ENCODE measurements at regions not wholly inside any gene's neighbourhood (a gene's known extent, or its start where the extent isn't known, plus 50 kb on each side); places are given as distances from the start of the nearest gene placed in this dataset.

DNA sequence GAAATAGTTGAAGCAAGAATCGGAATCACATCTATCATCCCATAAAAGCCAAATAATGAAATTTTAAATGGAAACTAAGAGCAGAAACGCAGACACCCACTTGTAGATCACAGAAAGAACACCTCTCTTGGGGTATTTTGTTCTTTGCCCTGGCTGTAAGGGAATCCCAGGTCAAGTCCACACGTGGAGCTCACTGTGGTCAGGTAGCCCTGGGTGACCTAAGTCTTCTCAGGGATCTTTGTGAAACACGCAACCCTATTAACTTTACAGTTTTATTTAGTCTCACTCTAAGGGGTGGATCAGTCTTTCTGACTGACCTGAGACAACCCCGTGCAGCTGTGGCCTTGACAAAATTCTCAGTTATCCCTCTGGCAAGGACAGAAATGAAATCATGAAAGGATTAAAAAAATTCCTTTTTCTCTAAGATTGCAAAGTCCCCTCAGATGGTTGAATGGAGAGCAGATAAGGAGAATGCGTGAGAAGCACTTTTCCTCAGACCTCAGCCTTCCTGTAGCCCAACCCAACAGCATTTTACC lies 111.6 kb downstream of the NREP start:
- Histone ChIP-seq H2AK5ac (ENCODE audit: low read depth, low read length) (no peak overlapping the region), H2AFZ (replicated peaks; ENCODE audit: low read length, poor library complexity) (no peak overlapping the region), H3K14ac (replicated peaks; ENCODE audit: low read depth, low read length) (no peak overlapping the region), H2BK20ac (ENCODE audit: low read depth, low read length) (no peak overlapping the region), H3K9ac (ENCODE audit: low read depth, low read length) (no peak overlapping the region), H3K27me3 (ENCODE audit: control insufficient read depth, insufficient read depth, low read length) (peaks cover 27% of the 10 kb centered on the region), H2AK9ac (replicated peaks; ENCODE audit: low read depth, low read length, poor library complexity) (no peak overlapping the region), H4K8ac (ENCODE audit: low read depth in 2 of 2, low read length in 2 of 2) (no peak overlapping the region), H3K4ac (ENCODE audit: low read depth, low read length) (no peak overlapping the region), H3K23ac (ENCODE audit: low read depth, low read length) (no peak overlapping the region), H3K4me1 (ENCODE audit: control insufficient read depth, insufficient read depth, low read length) (peaks cover 1% of the 10 kb centered on the region; the same call in 1 of the 2 replicates), H3K18ac (ENCODE audit: low read depth, low read length) (no peak overlapping the region), H3K9me1 (ENCODE audit: insufficient read depth, low read length) (peaks cover 2% of the 10 kb centered on the region; the same call in 1 of the 2 replicates), H2BK15ac (ENCODE audit: low read depth, low read length) (no peak overlapping the region), H3K36me3 (ENCODE audit: control insufficient read depth, insufficient read depth, low read length) (no peaks in the 10 kb centered on the region), H2BK120ac (ENCODE audit: low read depth, low read length) (no peak overlapping the region), H3K4me2 (ENCODE audit: low read depth, low read length) (no peak overlapping the region), H3K4me3 (ENCODE audit: insufficient read depth, low read depth, low read length) (no peak overlapping the region), H4K20me1 (ENCODE audit: insufficient read depth, low read length) (no peaks in the 10 kb centered on the region), H4K91ac (ENCODE audit: insufficient read depth, low read depth, low read length) (no peak overlapping the region), H3K79me1 (ENCODE audit: low read depth in 1 of 2, low read length in 2 of 2) (no peaks in the 10 kb centered on the region), H3K27ac (ENCODE audit: insufficient read depth, low read length) (no peak overlapping the region), H4K5ac (ENCODE audit: low read depth, low read length) (no peak overlapping the region), H3K56ac (ENCODE audit: extremely low read depth, insufficient read depth, low read length) (no peak overlapping the region), H2BK5ac (ENCODE audit: low read depth, low read length, poor library complexity, severe bottlenecking) (no peak overlapping the region), H3K9me3 (ENCODE audit: control insufficient read depth, insufficient read depth, low read length) (no peaks in the 10 kb centered on the region)
- dilution Hi-C loops (cut with HindIII; ENCODE audit: low sequenced_read_pairs, unreplicated experiment): no loop called here
- WGBS, 2 experiments (ENCODE audit: extremely low coverage in 2 of 2, insufficient read length in 1 of 2): no CpG with 5 or more reads among the region's 6 CpGs
- BruUV-seq (replicated peaks): no TSS peak
- in situ Hi-C loops (cut with MboI; ENCODE audit: low sequenced_read_pairs): no loop called here
- TF ChIP-seq MAZ (IDR thresholded peaks at IDR 0.05; ENCODE audit: borderline replicate concordance, low read depth, low read length) (no peak), SMC3 (IDR thresholded peaks at IDR 0.05; ENCODE audit: low read depth, low read length) (no peak), FOS (IDR thresholded peaks at IDR 0.05; ENCODE audit: low read depth, low read length) (no peak), POLR2A (IDR thresholded peaks at IDR 0.05; ENCODE audit: low read depth, low read length) (no peak), RCOR1 (IDR thresholded peaks at IDR 0.05; ENCODE audit: insufficient replicate concordance, low read length) (no peak), MXI1 (IDR thresholded peaks at IDR 0.05; ENCODE audit: borderline replicate concordance, low read depth, low read length) (no peak), RAD21 (IDR thresholded peaks at IDR 0.05; ENCODE audit: low read length) (no peak), CEBPB (IDR thresholded peaks at IDR 0.05; ENCODE audit: low read depth, low read length) (no peak), MAFK (IDR thresholded peaks at IDR 0.05; ENCODE audit: low read depth, low read length) (no peak), BHLHE40 (IDR thresholded peaks at IDR 0.05; ENCODE audit: low read depth, low read length) (no peak), CHD1 (IDR thresholded peaks at IDR 0.05; ENCODE audit: low read depth, low read length) (no peak)
- TF ChIP-seq, protein P1, sequence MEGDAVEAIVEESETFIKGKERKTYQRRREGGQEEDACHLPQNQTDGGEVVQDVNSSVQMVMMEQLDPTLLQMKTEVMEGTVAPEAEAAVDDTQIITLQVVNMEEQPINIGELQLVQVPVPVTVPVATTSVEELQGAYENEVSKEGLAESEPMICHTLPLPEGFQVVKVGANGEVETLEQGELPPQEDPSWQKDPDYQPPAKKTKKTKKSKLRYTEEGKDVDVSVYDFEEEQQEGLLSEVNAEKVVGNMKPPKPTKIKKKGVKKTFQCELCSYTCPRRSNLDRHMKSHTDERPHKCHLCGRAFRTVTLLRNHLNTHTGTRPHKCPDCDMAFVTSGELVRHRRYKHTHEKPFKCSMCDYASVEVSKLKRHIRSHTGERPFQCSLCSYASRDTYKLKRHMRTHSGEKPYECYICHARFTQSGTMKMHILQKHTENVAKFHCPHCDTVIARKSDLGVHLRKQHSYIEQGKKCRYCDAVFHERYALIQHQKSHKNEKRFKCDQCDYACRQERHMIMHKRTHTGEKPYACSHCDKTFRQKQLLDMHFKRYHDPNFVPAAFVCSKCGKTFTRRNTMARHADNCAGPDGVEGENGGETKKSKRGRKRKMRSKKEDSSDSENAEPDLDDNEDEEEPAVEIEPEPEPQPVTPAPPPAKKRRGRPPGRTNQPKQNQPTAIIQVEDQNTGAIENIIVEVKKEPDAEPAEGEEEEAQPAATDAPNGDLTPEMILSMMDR (conservative IDR thresholded peaks at IDR 0.05; ENCODE audit: low read depth, low read length): no peak
- TF ChIP-seq, protein P2, sequence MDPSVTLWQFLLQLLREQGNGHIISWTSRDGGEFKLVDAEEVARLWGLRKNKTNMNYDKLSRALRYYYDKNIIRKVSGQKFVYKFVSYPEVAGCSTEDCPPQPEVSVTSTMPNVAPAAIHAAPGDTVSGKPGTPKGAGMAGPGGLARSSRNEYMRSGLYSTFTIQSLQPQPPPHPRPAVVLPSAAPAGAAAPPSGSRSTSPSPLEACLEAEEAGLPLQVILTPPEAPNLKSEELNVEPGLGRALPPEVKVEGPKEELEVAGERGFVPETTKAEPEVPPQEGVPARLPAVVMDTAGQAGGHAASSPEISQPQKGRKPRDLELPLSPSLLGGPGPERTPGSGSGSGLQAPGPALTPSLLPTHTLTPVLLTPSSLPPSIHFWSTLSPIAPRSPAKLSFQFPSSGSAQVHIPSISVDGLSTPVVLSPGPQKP (IDR thresholded peaks at IDR 0.05; ENCODE audit: borderline replicate concordance, low read depth, low read length): no peak
- DNase-seq: no peak
- intact Hi-C loops (cut with micrococcal nuclease): no loop called here
- POLR2A ChIA-PET (ENCODE audit: unreplicated experiment): no interaction called here
- CTCF ChIA-PET: no interaction called here
- no peak for ATAC-seq (ENCODE audit: low read depth)

Measured in IMR-90 (cell line).